KOPT-K1 (cell line): ENCODE measurements at regions not wholly inside any gene's neighbourhood (a gene's known extent, or its start where the extent isn't known, plus 50 kb on each side); places are given as distances from the start of the nearest gene placed in this dataset.

Experiments
- H3K27ac ChIP-seq: fragments of 200-600 bp; sonication (generic); 2 replicates; pipeline ENCODE4 v1.5.1; 2016; ENCODE audit warnings: antibody characterized with exemption, mild to moderate bottlenecking, low read depth, low read length; ENCODE audit not compliant: poor library complexity, severe bottlenecking
- H3K36me3 ChIP-seq: fragments of 200-600 bp; sonication (generic); 2 replicates; pipeline ENCODE4 v1.5.1; 2017; ENCODE audit warnings: antibody characterized with exemption, mild to moderate bottlenecking, low read length, moderate library complexity; ENCODE audit not compliant: insufficient read depth
- H3K9me3 ChIP-seq: fragments of 200-600 bp; sonication (generic); 2 replicates; pipeline ENCODE4 v1.5.1; 2017; ENCODE audit warnings: antibody characterized with exemption, low read length, mild to moderate bottlenecking; ENCODE audit not compliant: insufficient read depth, poor library complexity, severe bottlenecking

GRCh38 chr6:106035655-106036054, 50.5 kb upstream of the PRDM1 start:
- Histone ChIP-seq H3K27ac (no peak overlapping the region), H3K36me3 (no peaks in the 10 kb centered on the region), H3K9me3 (peaks cover 24% of the 10 kb centered on the region)

- no peak overlapping the region for H3K27ac ChIP-seq
- H3K9me3 ChIP-seq: peaks cover 24% of the 10 kb centered on the region
- no peaks in the 10 kb centered on the region for H3K36me3 ChIP-seq
These were observed 52.3 kb upstream of the PRDM1 start for GRCh38 chr6:106033806-106034205.

GRCh38 chr6:106027758-106028157, 58.4 kb upstream of the PRDM1 start:
- Histone ChIP-seq H3K9me3 (no peaks in the 10 kb centered on the region), H3K27ac (no peak overlapping the region), H3K36me3 (no peaks in the 10 kb centered on the region)

GRCh38 chr6:106026748-106027715, 59.1 kb upstream of the PRDM1 start:
- no peak overlapping the region for H3K27ac ChIP-seq
- H3K9me3 ChIP-seq: no peaks in the 10 kb centered on the region
- H3K36me3 ChIP-seq: no peaks in the 10 kb centered on the region

- H3K9me3 ChIP-seq: no peaks in the 10 kb centered on the region
- no peaks in the 10 kb centered on the region for H3K36me3 ChIP-seq
- no peak overlapping the region for H3K27ac ChIP-seq
These were observed 60.5 kb upstream of the PRDM1 start for GRCh38 chr6:106025655-106026054.

GRCh38 chr6:106022801-106023200, 63.3 kb upstream of the PRDM1 start:
- Histone ChIP-seq H3K36me3 (no peaks in the 10 kb centered on the region), H3K27ac (no peak overlapping the region), H3K9me3 (no peaks in the 10 kb centered on the region)

GRCh38 chr6:106017454-106017853, 68.7 kb upstream of the PRDM1 start:
- Histone ChIP-seq H3K27ac (no peak overlapping the region), H3K9me3 (no peaks in the 10 kb centered on the region), H3K36me3 (no peaks in the 10 kb centered on the region)

GRCh38 chr6:106014955-106015354, 71.2 kb upstream of the PRDM1 start:
- Histone ChIP-seq H3K36me3 (no peaks in the 10 kb centered on the region), H3K27ac (no peak overlapping the region), H3K9me3 (no peaks in the 10 kb centered on the region)

GRCh38 chr6:106011476-106011875, 74.7 kb upstream of the PRDM1 start:
- H3K27ac ChIP-seq: no peak overlapping the region
- H3K36me3 ChIP-seq: no peaks in the 10 kb centered on the region
- H3K9me3 ChIP-seq: no peaks in the 10 kb centered on the region

GRCh38 chr6:106005954-106006353, 80.2 kb upstream of the PRDM1 start:
- Histone ChIP-seq H3K36me3 (no peaks in the 10 kb centered on the region), H3K9me3 (no peaks in the 10 kb centered on the region), H3K27ac (no peak overlapping the region)

GRCh38 chr6:106005013-106005412, 81.1 kb upstream of the PRDM1 start:
- no peaks in the 10 kb centered on the region for H3K9me3 ChIP-seq
- no peak overlapping the region for H3K27ac ChIP-seq

GRCh38 chr6:106003268-106003987, 82.7 kb upstream of the PRDM1 start:
- Histone ChIP-seq H3K9me3 (no peaks in the 10 kb centered on the region), H3K36me3 (no peaks in the 10 kb centered on the region), H3K27ac (no peak overlapping the region)

More at GRCh38 chr6:106005013-106005412, 81.1 kb upstream of the PRDM1 start:
- H3K36me3 ChIP-seq: no peaks in the 10 kb centered on the region

GRCh38 chr6:106002005-106002404, 84.1 kb upstream of the PRDM1 start:
- Histone ChIP-seq H3K27ac (no peak overlapping the region), H3K9me3 (no peaks in the 10 kb centered on the region), H3K36me3 (no peaks in the 10 kb centered on the region)

- Histone ChIP-seq H3K9me3 (no peaks in the 10 kb centered on the region), H3K36me3 (no peaks in the 10 kb centered on the region), H3K27ac (no peak overlapping the region)
These were observed 85.2 kb upstream of the PRDM1 start for GRCh38 chr6:106000935-106001334.

GRCh38 chr6:105997482-105997881, 88.7 kb upstream of the PRDM1 start:
- H3K27ac ChIP-seq: no peak overlapping the region

More at GRCh38 chr6:105997482-105997881, 88.7 kb upstream of the PRDM1 start:
- no peaks in the 10 kb centered on the region for H3K36me3 ChIP-seq
- H3K9me3 ChIP-seq: no peaks in the 10 kb centered on the region
